ENCODE measurements at regions not wholly inside any gene's neighbourhood (a gene's known extent, or its start where the extent isn't known, plus 50 kb on each side); places are given as distances from the start of the nearest gene placed in this dataset.

DNA sequence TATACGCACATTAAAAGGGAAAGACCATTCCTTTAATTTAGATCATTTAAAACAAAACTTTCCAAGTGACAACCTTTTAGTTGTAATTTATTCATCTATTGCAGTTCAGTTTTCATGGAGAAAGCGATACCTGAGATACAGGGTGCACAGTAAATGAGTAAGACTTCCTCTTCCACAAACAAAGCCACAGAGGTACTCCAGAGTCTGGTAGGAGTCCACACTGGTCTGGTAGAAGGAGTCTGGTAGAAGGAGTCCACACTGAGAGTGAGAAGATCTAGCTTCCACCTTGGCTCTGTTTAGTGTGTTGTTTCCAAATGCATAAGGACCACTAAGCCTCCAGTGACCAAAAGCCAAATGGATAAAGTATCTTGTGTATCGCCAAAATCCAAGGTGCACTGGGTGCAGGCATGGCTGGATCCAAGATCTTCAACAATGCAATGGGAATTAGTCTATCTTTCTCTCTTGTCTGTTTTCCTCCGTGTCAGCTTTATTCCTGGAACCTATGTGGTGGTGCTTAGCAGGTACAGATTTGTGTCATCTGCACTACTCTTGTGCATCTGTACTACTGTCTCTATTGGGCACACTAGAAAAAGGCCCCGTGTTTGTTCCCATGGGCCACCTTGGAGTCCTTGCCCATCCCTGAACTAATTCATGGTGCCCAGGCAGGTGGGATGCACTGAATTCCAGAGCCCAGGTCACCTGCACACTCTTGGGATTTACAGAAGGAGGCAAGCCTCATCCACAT is 331.1 kb downstream of the BCL11B start:
- Histone ChIP-seq H3K36me3 (ENCODE audit: control insufficient read depth in 2 of 2, insufficient read depth in 2 of 2, low read length in 1 of 2) (no peaks in the 10 kb centered on the region), H3K27ac (ENCODE audit: low read depth in 1 of 2, low read length in 1 of 2) (no peak overlapping the region), H3K4me1 (ENCODE audit: control insufficient read depth in 2 of 2, insufficient read depth in 2 of 2, low read length in 2 of 2) (peaks cover 11 to 31% of the 10 kb centered on the region in 2 donors), H3K9me3 (ENCODE audit: control insufficient read depth in 2 of 2, insufficient read depth in 1 of 2, low read length in 1 of 2) (no peaks in the 10 kb centered on the region), H3K4me3 (ENCODE audit: low read length in 2 of 2) (no peak overlapping the region), H3K27me3 (ENCODE audit: control insufficient read depth in 2 of 2, insufficient read depth in 1 of 2, low read length in 1 of 2) (no peaks in the 10 kb centered on the region)
- WGBS = 92% methylated on average over 5 of the region's 5 CpGs
- no peak for DNase-seq (ENCODE audit: low read depth in 6 of 9, low spot score in 9 of 9)

DNA sequence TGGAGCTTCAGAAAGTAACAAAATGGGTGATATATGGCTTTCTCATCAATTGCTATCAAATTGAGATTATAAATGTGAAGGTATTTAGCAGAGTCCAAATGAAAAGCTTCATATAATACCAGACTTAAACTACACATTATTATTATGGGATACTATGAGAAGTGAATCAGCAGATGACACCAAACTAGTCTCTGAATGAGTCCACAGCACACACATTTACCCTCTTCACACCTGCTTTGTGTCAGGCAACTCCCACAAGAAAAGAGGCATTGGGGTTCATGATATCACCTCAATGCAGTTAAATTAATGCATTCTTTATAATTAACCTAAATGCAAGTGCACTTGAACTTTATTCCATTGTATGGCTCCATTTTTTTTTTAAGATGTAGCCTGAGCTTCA is 330.5 kb downstream of the BCL11B start:
- Histone ChIP-seq H3K9me3 (ENCODE audit: control insufficient read depth in 2 of 2, insufficient read depth in 1 of 2, low read length in 1 of 2) (no peaks in the 10 kb centered on the region), H3K27me3 (ENCODE audit: control insufficient read depth in 2 of 2, insufficient read depth in 1 of 2, low read length in 1 of 2) (no peaks in the 10 kb centered on the region), H3K36me3 (ENCODE audit: control insufficient read depth in 2 of 2, insufficient read depth in 2 of 2, low read length in 1 of 2) (no peaks in the 10 kb centered on the region), H3K4me3 (ENCODE audit: low read length in 2 of 2) (no peak overlapping the region), H3K4me1 (ENCODE audit: control insufficient read depth in 2 of 2, insufficient read depth in 2 of 2, low read length in 2 of 2) (peaks cover 11 to 32% of the 10 kb centered on the region in 2 donors), H3K27ac (ENCODE audit: low read depth in 1 of 2, low read length in 1 of 2) (no peak overlapping the region)
- DNase-seq (ENCODE audit: low read depth in 6 of 9, low spot score in 9 of 9) = no peak

DNA sequence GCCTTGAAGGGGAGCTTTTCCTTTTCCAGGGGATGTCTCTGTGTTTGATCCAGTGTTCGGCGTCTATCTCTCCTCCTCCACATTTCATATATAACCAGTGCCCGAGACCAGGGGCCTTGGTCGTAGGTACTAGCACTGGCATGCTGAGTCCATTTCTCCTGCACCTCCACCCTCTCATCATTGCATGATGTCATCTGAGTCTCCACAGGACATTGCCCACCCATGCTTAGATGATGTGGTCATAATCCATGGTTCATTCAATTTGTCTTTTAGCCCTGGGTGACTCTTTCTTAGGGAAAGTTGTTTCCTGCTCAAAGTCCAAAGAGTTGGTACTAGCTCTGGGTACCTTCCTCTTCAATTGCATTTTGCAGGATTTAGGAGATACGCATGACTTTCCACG is 328.1 kb downstream of the BCL11B start:
- H3K27ac ChIP-seq (ENCODE audit: low read depth in 1 of 2, low read length in 1 of 2) = no peak overlapping the region
- H3K4me3 ChIP-seq (ENCODE audit: low read length in 2 of 2) = no peak overlapping the region
- no peaks in the 10 kb centered on the region for H3K27me3 ChIP-seq (ENCODE audit: control insufficient read depth in 2 of 2, insufficient read depth in 1 of 2, low read length in 1 of 2)
- no peaks in the 10 kb centered on the region for H3K9me3 ChIP-seq (ENCODE audit: control insufficient read depth in 2 of 2, insufficient read depth in 1 of 2, low read length in 1 of 2)
- no peak for DNase-seq (ENCODE audit: low read depth in 6 of 9, low spot score in 9 of 9)
- peaks cover 2 to 18% of the 10 kb centered on the region in 2 donors for H3K4me1 ChIP-seq (ENCODE audit: control insufficient read depth in 2 of 2, insufficient read depth in 2 of 2, low read length in 2 of 2)
- H3K36me3 ChIP-seq (ENCODE audit: control insufficient read depth in 2 of 2, insufficient read depth in 2 of 2, low read length in 1 of 2) = no peaks in the 10 kb centered on the region
- WGBS = 98% methylated on average over 6 of the region's 6 CpGs

DNA sequence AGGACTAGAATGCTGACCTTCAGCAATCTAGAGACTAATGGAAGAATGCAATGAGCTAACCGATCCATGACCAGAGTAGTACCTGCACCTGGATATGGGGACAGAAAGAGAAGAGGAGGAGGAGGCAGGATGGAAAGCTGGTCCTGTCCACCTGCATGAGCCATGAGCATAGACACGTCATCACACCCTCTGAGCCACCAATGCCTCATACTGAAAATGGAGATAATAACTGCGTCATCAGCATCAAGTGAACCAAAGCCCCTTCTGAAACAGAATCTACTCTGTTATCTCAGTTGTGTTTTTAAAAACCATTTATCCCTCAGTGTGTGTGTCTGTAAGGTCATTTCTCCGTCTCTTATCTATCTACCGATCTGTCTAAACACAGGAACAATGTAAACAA is 327.0 kb downstream of the BCL11B start:
- Histone ChIP-seq H3K36me3 (ENCODE audit: control insufficient read depth in 2 of 2, insufficient read depth in 2 of 2, low read length in 1 of 2) (no peaks in the 10 kb centered on the region), H3K27ac (ENCODE audit: low read depth in 1 of 2, low read length in 1 of 2) (no peak overlapping the region), H3K4me1 (ENCODE audit: control insufficient read depth in 2 of 2, insufficient read depth in 2 of 2, low read length in 2 of 2) (peaks cover 2 to 12% of the 10 kb centered on the region in 2 donors), H3K4me3 (ENCODE audit: low read length in 2 of 2) (no peak overlapping the region), H3K27me3 (ENCODE audit: control insufficient read depth in 2 of 2, insufficient read depth in 1 of 2, low read length in 1 of 2) (no peaks in the 10 kb centered on the region), H3K9me3 (ENCODE audit: control insufficient read depth in 2 of 2, insufficient read depth in 1 of 2, low read length in 1 of 2) (no peaks in the 10 kb centered on the region)
- WGBS = 97% methylated on average over 5 of the region's 5 CpGs
- DNase-seq (ENCODE audit: low read depth in 6 of 9, low spot score in 9 of 9) = no peak

DNA sequence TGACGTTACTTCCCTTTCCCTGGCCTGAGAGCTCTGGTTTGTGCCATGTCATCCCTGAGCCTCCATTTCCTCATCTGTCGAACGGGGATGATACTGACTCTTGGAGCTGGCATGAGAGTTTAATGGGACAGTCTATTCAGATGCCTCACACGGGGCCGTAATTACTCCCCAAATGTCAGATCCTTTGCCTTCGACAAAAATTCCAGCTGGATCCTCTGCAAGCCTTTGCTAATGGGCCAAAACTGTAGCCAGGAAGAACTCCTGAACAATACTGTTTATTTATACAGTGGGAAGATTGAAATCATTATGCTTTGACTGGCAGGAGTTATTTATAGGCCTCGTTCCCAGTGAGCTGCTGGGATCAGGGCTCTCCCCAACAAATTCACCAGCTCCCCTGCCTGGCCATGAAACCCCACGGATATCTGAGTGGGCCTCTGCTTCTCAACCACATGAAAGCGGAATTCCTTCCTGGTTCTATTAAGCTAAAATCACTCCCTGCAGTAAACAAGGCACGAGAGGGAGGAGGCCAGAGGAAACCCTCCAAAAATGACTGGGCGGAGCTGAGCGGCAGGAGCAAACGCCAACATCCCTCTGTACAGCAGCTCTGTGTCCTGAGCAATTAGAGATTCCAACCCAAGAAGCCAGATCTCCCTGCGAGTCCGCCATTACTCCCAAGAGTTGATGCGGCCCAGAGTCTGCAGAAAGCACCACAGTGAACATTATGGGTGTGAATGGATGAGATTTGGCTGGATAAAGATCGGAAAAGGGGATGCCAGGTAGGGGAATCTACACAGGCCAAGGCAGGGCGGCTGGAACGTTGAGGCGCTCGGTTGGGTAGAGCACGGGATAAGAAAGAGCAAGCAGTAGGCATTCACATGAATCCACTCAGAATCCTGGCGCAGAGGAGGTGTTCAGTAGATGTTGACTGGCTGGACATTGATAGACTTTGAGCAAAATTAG is 326.1 kb downstream of the BCL11B start:
- peaks cover 2 to 14% of the 10 kb centered on the region in 2 donors for H3K4me1 ChIP-seq (ENCODE audit: control insufficient read depth in 2 of 2, insufficient read depth in 2 of 2, low read length in 2 of 2)

DNA sequence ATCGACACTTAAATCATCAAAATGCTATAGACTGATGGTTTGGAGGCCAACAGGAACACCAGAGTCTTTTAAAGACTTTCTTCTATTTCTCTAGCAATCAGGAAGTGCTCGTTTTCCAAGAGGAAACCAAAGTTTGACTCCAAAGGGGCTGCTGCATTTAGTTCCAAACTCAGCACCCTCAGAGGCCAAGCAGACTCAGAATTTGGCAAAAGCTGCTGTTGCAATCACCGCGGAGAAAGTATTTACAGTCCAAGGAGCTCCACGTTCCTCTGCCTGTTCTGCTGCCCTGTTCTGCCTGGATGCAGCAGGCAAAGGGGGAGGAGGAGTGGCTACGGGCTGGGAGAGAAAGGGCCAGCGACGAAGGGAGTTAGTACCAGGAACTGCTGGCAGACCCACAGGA is 325.1 kb downstream of the BCL11B start:
- DNase-seq (ENCODE audit: low read depth in 6 of 9, low spot score in 9 of 9) = no peak
- no peak overlapping the region for H3K27ac ChIP-seq (ENCODE audit: low read depth in 1 of 2, low read length in 1 of 2)
- 68% methylated on average over 8 of the region's 8 CpGs for WGBS

More for the DNA sequence above, 326.1 kb downstream of the BCL11B start:
- no peaks in the 10 kb centered on the region for H3K9me3 ChIP-seq (ENCODE audit: control insufficient read depth in 2 of 2, insufficient read depth in 1 of 2, low read length in 1 of 2)
- no peaks in the 10 kb centered on the region for H3K27me3 ChIP-seq (ENCODE audit: control insufficient read depth in 2 of 2, insufficient read depth in 1 of 2, low read length in 1 of 2)
- H3K27ac ChIP-seq (ENCODE audit: low read depth in 1 of 2, low read length in 1 of 2) = no peak overlapping the region
- no peaks in the 10 kb centered on the region for H3K36me3 ChIP-seq (ENCODE audit: control insufficient read depth in 2 of 2, insufficient read depth in 2 of 2, low read length in 1 of 2)
- DNase-seq (ENCODE audit: low read depth in 6 of 9, low spot score in 9 of 9) = no peak
- WGBS = 81% methylated on average over 23 of the region's 23 CpGs
- no peak overlapping the region for H3K4me3 ChIP-seq (ENCODE audit: low read length in 2 of 2)

DNA sequence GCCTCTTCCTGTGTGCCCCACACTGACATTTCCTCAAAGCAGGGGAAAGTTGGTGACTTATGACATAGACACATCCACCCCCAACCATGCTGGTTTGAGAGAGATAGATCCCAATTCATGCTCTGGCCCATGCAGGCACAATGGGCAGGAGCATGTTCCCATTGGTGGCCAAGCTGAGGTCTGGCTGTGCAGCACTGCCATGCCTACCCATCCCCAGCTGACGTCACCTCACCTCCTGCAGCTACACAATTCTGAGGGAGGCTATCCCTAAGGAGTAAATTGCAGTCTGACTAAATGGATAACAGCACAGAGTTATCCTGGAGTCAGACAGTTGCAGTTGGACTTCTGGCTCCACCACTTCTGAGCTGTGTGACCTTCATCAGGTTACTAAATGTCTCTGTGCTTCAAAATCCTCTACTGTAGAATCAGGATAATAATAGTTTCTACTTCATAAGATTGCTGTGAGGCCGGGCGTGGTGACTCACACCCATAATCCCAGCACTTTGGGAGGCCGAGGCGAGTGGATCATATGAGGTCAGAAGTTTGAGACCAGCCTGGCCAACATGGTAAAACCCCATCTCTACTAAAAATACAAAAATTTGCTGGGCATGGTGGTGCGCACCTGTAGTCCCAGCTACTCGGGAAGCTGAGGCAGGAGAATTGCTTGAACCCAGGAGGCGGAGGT is 323.9 kb downstream of the BCL11B start:
- Histone ChIP-seq H3K4me3 (ENCODE audit: low read length in 2 of 2) (no peak overlapping the region), H3K27ac (ENCODE audit: low read depth in 1 of 2, low read length in 1 of 2) (no peak overlapping the region), H3K9me3 (ENCODE audit: control insufficient read depth in 2 of 2, insufficient read depth in 1 of 2, low read length in 1 of 2) (no peaks in the 10 kb centered on the region), H3K27me3 (ENCODE audit: control insufficient read depth in 2 of 2, insufficient read depth in 1 of 2, low read length in 1 of 2) (no peaks in the 10 kb centered on the region), H3K36me3 (ENCODE audit: control insufficient read depth in 2 of 2, insufficient read depth in 2 of 2, low read length in 1 of 2) (no peaks in the 10 kb centered on the region), H3K4me1 (ENCODE audit: control insufficient read depth in 2 of 2, insufficient read depth in 2 of 2, low read length in 2 of 2) (peaks cover 2 to 14% of the 10 kb centered on the region in 2 donors)
- DNase-seq (ENCODE audit: low read depth in 6 of 9, low spot score in 9 of 9) = no peak
- 99% methylated on average over 8 of the region's 8 CpGs for WGBS

More for the DNA sequence above, 325.1 kb downstream of the BCL11B start:
- H3K36me3 ChIP-seq (ENCODE audit: control insufficient read depth in 2 of 2, insufficient read depth in 2 of 2, low read length in 1 of 2) = no peaks in the 10 kb centered on the region
- no peaks in the 10 kb centered on the region for H3K27me3 ChIP-seq (ENCODE audit: control insufficient read depth in 2 of 2, insufficient read depth in 1 of 2, low read length in 1 of 2)
- peaks cover 2 to 14% of the 10 kb centered on the region in 2 donors for H3K4me1 ChIP-seq (ENCODE audit: control insufficient read depth in 2 of 2, insufficient read depth in 2 of 2, low read length in 2 of 2)
- H3K9me3 ChIP-seq (ENCODE audit: control insufficient read depth in 2 of 2, insufficient read depth in 1 of 2, low read length in 1 of 2) = no peaks in the 10 kb centered on the region
- no peak overlapping the region for H3K4me3 ChIP-seq (ENCODE audit: low read length in 2 of 2)

DNA sequence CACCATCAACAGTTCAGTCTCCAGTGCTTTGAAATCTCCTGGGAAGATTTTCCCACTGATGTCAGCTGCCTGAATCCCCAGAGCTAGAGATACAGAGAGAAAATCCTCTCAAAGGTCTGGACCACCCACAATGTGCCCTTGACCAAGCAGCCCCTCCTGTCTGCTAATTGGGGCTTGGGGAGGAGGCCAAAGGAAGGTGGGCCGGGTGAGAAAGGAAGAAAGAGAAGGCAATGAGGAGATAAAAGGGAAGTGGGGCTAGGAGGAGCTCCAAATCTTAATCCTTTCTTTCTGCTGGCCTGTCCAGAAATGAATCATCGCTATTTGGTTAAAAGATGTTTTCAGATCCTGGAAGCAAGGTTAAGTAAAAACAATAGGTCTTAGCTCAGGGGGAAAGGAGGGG is 322.9 kb downstream of the BCL11B start:
- no peaks in the 10 kb centered on the region for H3K27me3 ChIP-seq (ENCODE audit: control insufficient read depth in 2 of 2, insufficient read depth in 1 of 2, low read length in 1 of 2)
- H3K4me3 ChIP-seq (ENCODE audit: low read length in 2 of 2) = no peak overlapping the region
- 76% methylated on average over 2 of the region's 2 CpGs for WGBS
- no peak overlapping the region for H3K27ac ChIP-seq (ENCODE audit: low read depth in 1 of 2, low read length in 1 of 2)
- no peaks in the 10 kb centered on the region for H3K36me3 ChIP-seq (ENCODE audit: control insufficient read depth in 2 of 2, insufficient read depth in 2 of 2, low read length in 1 of 2)
- DNase-seq (ENCODE audit: low read depth in 6 of 9, low spot score in 9 of 9) = no peak
- peaks cover 2 to 14% of the 10 kb centered on the region in 2 donors for H3K4me1 ChIP-seq (ENCODE audit: control insufficient read depth in 2 of 2, insufficient read depth in 2 of 2, low read length in 2 of 2)
- no peaks in the 10 kb centered on the region for H3K9me3 ChIP-seq (ENCODE audit: control insufficient read depth in 2 of 2, insufficient read depth in 1 of 2, low read length in 1 of 2)
